CD14-positive monocyte (primary cell): ENCODE measurements at regions not wholly inside any gene's neighbourhood (a gene's known extent, or its start where the extent isn't known, plus 50 kb on each side); places are given as distances from the start of the nearest gene placed in this dataset.

Experiments
- DNase-seq, 3 donors: peaks; one replicate each; pipeline ENCODE4 v3.0.0-alpha.2; 2011 to 2022
- H2AFZ ChIP-seq: 2 replicates; pipeline ENCODE4 v1.6.0; 2012; ENCODE audit warnings: mild to moderate bottlenecking, low read depth, low read length, inconsistent platforms; ENCODE audit not compliant: insufficient read depth, poor library complexity, severe bottlenecking
- H3K27ac ChIP-seq, 2 donors: 1 replicate in 1 of 2; 2 replicates in 1 of 2; pipeline ENCODE4 v1.5.1; 2012 to 2013; ENCODE audit warnings: low read length in 2 of 2, control low read depth in 1 of 2, inconsistent platforms in 1 of 2, low read depth in 1 of 2, mild to moderate bottlenecking in 1 of 2
- H3K27me3 ChIP-seq, 2 donors: one replicate each; pipeline versions ENCODE4 v1.6.0 to v1.6.1; 2011 to 2013; ENCODE audit warnings: low read length in 2 of 2; ENCODE audit not compliant: control insufficient read depth in 2 of 2, insufficient read depth in 2 of 2
- H3K36me3 ChIP-seq, 2 donors: replicated peaks in 1 of 2; 1 replicate in 1 of 2; 2 replicates in 1 of 2; pipeline versions ENCODE4 v1.5.1 to v1.6.1; 2012 to 2013; ENCODE audit warnings: low read length in 2 of 2, control low read depth in 1 of 2, inconsistent platforms in 1 of 2, mild to moderate bottlenecking in 1 of 2; ENCODE audit not compliant: insufficient read depth in 2 of 2, control insufficient read depth in 1 of 2
- H3K4me1 ChIP-seq, 2 donors: 1 replicate in 1 of 2; 2 replicates in 1 of 2; pipeline versions ENCODE4 v1.5.1 to v1.6.1; 2012 to 2013; ENCODE audit warnings: low read length in 2 of 2, control low read depth in 1 of 2, inconsistent platforms in 1 of 2, mild to moderate bottlenecking in 1 of 2, moderate library complexity in 1 of 2; ENCODE audit not compliant: insufficient read depth in 2 of 2, control insufficient read depth in 1 of 2
- H3K4me2 ChIP-seq: replicated peaks from 2 replicates; pipeline ENCODE3; 2012; ENCODE audit warnings: low read length, moderate library complexity, mild to moderate bottlenecking; ENCODE audit not compliant: poor library complexity, severe bottlenecking; ENCODE audit errors: extremely low read depth
- H3K4me3 ChIP-seq, 3 experiments: fragments of 200-600 bp in 1 of 3; sonication (generic) in 1 of 3; replicated peaks in 1 of 3; 1 replicate in 2 of 3; 2 replicates in 1 of 3; pipeline ENCODE4 v1.5.1; 2011 to 2013; ENCODE audit warnings: low read length in 3 of 3, mild to moderate bottlenecking in 3 of 3, control low read depth in 2 of 3, low read depth in 2 of 3, inconsistent platforms in 1 of 3, moderate library complexity in 1 of 3
- H3K79me2 ChIP-seq: 2 replicates; pipeline ENCODE4 v1.6.0; 2012; ENCODE audit warnings: mild to moderate bottlenecking, control low read depth, inconsistent platforms, low read length, moderate library complexity; ENCODE audit not compliant: insufficient read depth
- H3K9ac ChIP-seq: 2 replicates; pipeline ENCODE4 v1.6.0; 2017; ENCODE audit warnings: low read length, mild to moderate bottlenecking; ENCODE audit not compliant: insufficient read depth, poor library complexity, severe bottlenecking
- H3K9me3 ChIP-seq, 2 donors: replicated peaks in 1 of 2; 1 replicate in 1 of 2; 2 replicates in 1 of 2; pipeline versions ENCODE4 v1.5.1 to v1.6.1; 2012 to 2013; ENCODE audit warnings: low read length in 2 of 2, control low read depth in 1 of 2; ENCODE audit not compliant: control insufficient read depth in 1 of 2, insufficient read depth in 1 of 2
- H4K20me1 ChIP-seq: 2 replicates; pipeline ENCODE4 v1.6.0; 2012; ENCODE audit warnings: mild to moderate bottlenecking, low read length, control low read depth, moderate library complexity; ENCODE audit not compliant: insufficient read depth
- H3K27ac Mint-ChIP-seq, 7 donors: one replicate each; pipeline ENCODE4 v1.8.0; 2020; ENCODE audit warnings: mild to moderate bottlenecking in 7 of 7, mixed read lengths in 7 of 7, moderate library complexity in 6 of 7, inconsistent platforms in 2 of 7
- H3K27me3 Mint-ChIP-seq, 3 donors: one replicate each; pipeline ENCODE4 v1.8.0; 2021 to 2022; ENCODE audit warnings: low read depth in 3 of 3, mild to moderate bottlenecking in 3 of 3, mixed read lengths in 3 of 3, moderate library complexity in 3 of 3, inconsistent platforms in 1 of 3
- H3K36me3 Mint-ChIP-seq, 2 donors: one replicate each; pipeline ENCODE4 v1.8.0; 2020; ENCODE audit warnings: mixed read lengths in 2 of 2, inconsistent platforms in 1 of 2, mild to moderate bottlenecking in 1 of 2
- H3K4me1 Mint-ChIP-seq: one replicate; pipeline ENCODE4 v1.8.0; 2020; ENCODE audit warnings: mild to moderate bottlenecking, mixed read lengths
- H3K4me3 Mint-ChIP-seq, 2 donors: one replicate each; pipeline ENCODE4 v1.8.0; 2020; ENCODE audit warnings: mild to moderate bottlenecking in 2 of 2, mixed read lengths in 2 of 2, moderate library complexity in 1 of 2
- H3K9me3 Mint-ChIP-seq, 7 donors: one replicate each; pipeline ENCODE4 v1.8.0; 2020 to 2022; ENCODE audit warnings: mixed read lengths in 7 of 7, mild to moderate bottlenecking in 6 of 7, moderate library complexity in 6 of 7, inconsistent platforms in 2 of 7
- WGBS: methylation state at CpG from one replicate; pipeline ENCODE4 v1.1.5; 2013; ENCODE audit warnings: missing lambda C conversion rate; ENCODE audit not compliant: insufficient coverage; 5-methylcytosine and 5-hydroxymethylcytosine counted together
- intact Hi-C, 2 donors: fragments of 100-400 bp; cut with micrococcal nuclease; formaldehyde crosslinking; loops; one replicate each; pipeline versions ENCODE4 v1.15.0 to v1.15.1; 2023
- TF ChIP-seq, protein P1 (sequence below): fragments of 200-600 bp; IDR thresholded peaks from one replicate; pipeline ENCODE4 v1.8.0; 2022; ENCODE audit warnings: antibody characterized with exemption, mild to moderate bottlenecking

GRCh38 chr7:156437021-156437614, 203.5 kb upstream of the RNF32 start:
- H3K36me3 ChIP-seq: no peaks in the 10 kb centered on the region
- no peak overlapping the region for H2AFZ ChIP-seq
- Mint-ChIP-seq H3K4me1 (no peaks in the 10 kb centered on the region), H3K4me3 (no peak overlapping the region), H3K9me3 (peaks cover 0 to 2% (median 0%) of the 10 kb centered on the region in 7 donors), H3K27me3 (peaks cover 1 to 5% (median 4%) of the 10 kb centered on the region in 3 donors), H3K27ac (no peak overlapping the region), H3K36me3 (no peaks in the 10 kb centered on the region)
- WGBS: 97% methylated on average over 6 of the region's 8 CpGs
- DNase-seq: no peak
- TF ChIP-seq, protein P1, sequence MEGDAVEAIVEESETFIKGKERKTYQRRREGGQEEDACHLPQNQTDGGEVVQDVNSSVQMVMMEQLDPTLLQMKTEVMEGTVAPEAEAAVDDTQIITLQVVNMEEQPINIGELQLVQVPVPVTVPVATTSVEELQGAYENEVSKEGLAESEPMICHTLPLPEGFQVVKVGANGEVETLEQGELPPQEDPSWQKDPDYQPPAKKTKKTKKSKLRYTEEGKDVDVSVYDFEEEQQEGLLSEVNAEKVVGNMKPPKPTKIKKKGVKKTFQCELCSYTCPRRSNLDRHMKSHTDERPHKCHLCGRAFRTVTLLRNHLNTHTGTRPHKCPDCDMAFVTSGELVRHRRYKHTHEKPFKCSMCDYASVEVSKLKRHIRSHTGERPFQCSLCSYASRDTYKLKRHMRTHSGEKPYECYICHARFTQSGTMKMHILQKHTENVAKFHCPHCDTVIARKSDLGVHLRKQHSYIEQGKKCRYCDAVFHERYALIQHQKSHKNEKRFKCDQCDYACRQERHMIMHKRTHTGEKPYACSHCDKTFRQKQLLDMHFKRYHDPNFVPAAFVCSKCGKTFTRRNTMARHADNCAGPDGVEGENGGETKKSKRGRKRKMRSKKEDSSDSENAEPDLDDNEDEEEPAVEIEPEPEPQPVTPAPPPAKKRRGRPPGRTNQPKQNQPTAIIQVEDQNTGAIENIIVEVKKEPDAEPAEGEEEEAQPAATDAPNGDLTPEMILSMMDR: no peak
- H4K20me1 ChIP-seq: no peaks in the 10 kb centered on the region
- no peaks in the 10 kb centered on the region for H3K79me2 ChIP-seq
- no peak overlapping the region for H3K27ac ChIP-seq
- intact Hi-C loops: no loop called here
- no peak overlapping the region for H3K4me3 ChIP-seq
- H3K9ac ChIP-seq: no peak overlapping the region
- H3K9me3 ChIP-seq: no peaks in the 10 kb centered on the region
- H3K4me1 ChIP-seq: no peaks in the 10 kb centered on the region
- H3K27me3 ChIP-seq: no peaks in the 10 kb centered on the region
- no peak overlapping the region for H3K4me2 ChIP-seq

DNA sequence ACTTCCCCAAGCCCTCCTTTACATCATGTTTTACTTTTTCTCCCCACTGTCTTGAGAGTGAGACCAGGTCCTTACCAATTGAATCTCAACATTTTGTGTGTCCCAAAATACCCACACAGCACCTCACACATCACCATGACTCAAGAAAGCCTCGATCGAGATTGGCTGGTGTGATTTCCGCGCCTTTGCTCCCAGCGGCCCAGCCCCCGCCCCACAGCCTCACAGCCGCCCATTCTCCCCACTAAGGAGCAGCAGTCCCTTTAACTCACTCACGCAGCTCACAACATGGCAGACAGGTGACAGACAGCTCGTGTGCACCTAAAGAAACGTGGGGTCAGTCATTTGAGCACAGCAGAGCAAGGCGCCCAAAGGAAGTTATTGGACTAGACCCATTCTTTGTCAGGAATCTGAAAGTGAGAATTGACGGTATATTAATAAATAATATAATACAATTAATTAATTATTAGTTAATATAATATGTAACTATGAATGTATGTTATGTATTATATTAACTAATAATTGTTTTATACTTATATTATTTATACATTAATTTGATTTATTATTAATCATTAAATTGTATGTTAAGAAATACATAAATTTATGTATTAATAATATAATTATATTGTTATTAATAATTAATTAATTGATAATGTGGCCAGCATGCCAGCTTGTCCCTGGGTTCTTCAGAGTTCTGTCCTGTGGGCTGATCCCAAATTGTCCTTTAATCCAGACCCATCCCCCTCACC, 204.9 kb upstream of the RNF32 start:
- H3K4me3 ChIP-seq: no peak overlapping the region
- intact Hi-C loops: no loop called here
- H3K9ac ChIP-seq: no peak overlapping the region
- H3K79me2 ChIP-seq: no peaks in the 10 kb centered on the region
- no peak for DNase-seq
- no peaks in the 10 kb centered on the region for H3K4me1 ChIP-seq
- H3K36me3 Mint-ChIP-seq: no peaks in the 10 kb centered on the region
- H3K27me3 ChIP-seq: no peaks in the 10 kb centered on the region
- TF ChIP-seq, protein P1: no peak
- no peak overlapping the region for H2AFZ ChIP-seq
- H4K20me1 ChIP-seq: no peaks in the 10 kb centered on the region
- 77% methylated on average over 8 of the region's 12 CpGs for WGBS
- H3K4me3 Mint-ChIP-seq: peak overlapping the region in 1 of 2 donors; percentile 12
- no peak overlapping the region for H3K27ac ChIP-seq
- peak overlapping the region in 1 of 7 donors; percentile 63 for H3K27ac Mint-ChIP-seq
- H3K36me3 ChIP-seq: no peaks in the 10 kb centered on the region
- H3K4me2 ChIP-seq: no peak overlapping the region
- no peaks in the 10 kb centered on the region for H3K4me1 Mint-ChIP-seq
- H3K9me3 Mint-ChIP-seq: peaks cover 0 to 2% (median 0%) of the 10 kb centered on the region in 7 donors
- no peaks in the 10 kb centered on the region for H3K9me3 ChIP-seq
- peaks cover 0 to 4% (median 3%) of the 10 kb centered on the region in 3 donors for H3K27me3 Mint-ChIP-seq
